Right lobe of liver (tissue), 4 donors: ENCODE measurements at regions not wholly inside any gene's neighbourhood (a gene's known extent, or its start where the extent isn't known, plus 50 kb on each side); places are given as distances from the start of the nearest gene placed in this dataset.

Experiments used
- CTCF ChIP-seq, 4 donors: fragments of 200-600 bp in 3 of 4; fragments of 450-650 bp in 1 of 4; IDR thresholded peaks; one replicate each; pipeline versions ENCODE4 v1.5.1 to v1.8.0; 2016 to 2022; ENCODE audit warnings: antibody characterized with exemption in 4 of 4, mild to moderate bottlenecking in 2 of 4
- POLR2A ChIP-seq: fragments of 450-650 bp; IDR thresholded peaks from one replicate; pipeline ENCODE4 v1.6.1; 2017; ENCODE audit warnings: antibody characterized with exemption, mild to moderate bottlenecking
- donor health status: DM: no; HTN: no; CAD: no.
- donor health status: DM: no; HTN: no; CAD: no.
- donor health status: DM: no; HTN: yes; CAD: no.

GRCh38 chr9:11092974-11093373 is 480.2 kb upstream of the PTPRD start:
- no peak for TF ChIP-seq CTCF (IDR thresholded peaks at IDR 0.05)
- TF ChIP-seq POLR2A: no peak
